ENCODE measurements at regions not wholly inside any gene's neighbourhood (a gene's known extent, or its start where the extent isn't known, plus 50 kb on each side); places are given as distances from the start of the nearest gene placed in this dataset.
"Not testable (repeated sequence)": the region's sequence is repeated elsewhere in the genome, so short reads cannot be mapped to it uniquely, and the experiment has no call there.

GRCh38 chr11:25488176-25488575, 843.8 kb upstream of the ANO3 start:
- TF ChIP-seq POLR2AphosphoS5 (IDR thresholded peaks at IDR 0.05; ENCODE audit: low read depth, low read length); TAF1 (IDR thresholded peaks at IDR 0.05; ENCODE audit: borderline replicate concordance, low read depth, low read length): not testable (repeated sequence)
